OCI-LY3 (cell line): ENCODE measurements at regions not wholly inside any gene's neighbourhood (a gene's known extent, or its start where the extent isn't known, plus 50 kb on each side); places are given as distances from the start of the nearest gene placed in this dataset.

Source experiments
- H2AFZ ChIP-seq: fragments of 200-600, 300-600 bp; shearing (Covaris generic); 2 replicates; pipeline ENCODE4 v1.6.0; 2014; ENCODE audit warnings: antibody characterized with exemption, low read depth, low read length
- H3K27ac ChIP-seq: fragments of 200-600, 300-600 bp; sonication (generic); 2 replicates; pipeline ENCODE4 v1.5.1; 2014; ENCODE audit warnings: mild to moderate bottlenecking, low read length, moderate library complexity, mixed read lengths
- H3K27me3 ChIP-seq: fragments of 200-600, 300-600 bp; sonication (generic); 2 replicates; pipeline ENCODE4 v1.6.1; 2014; ENCODE audit warnings: low read depth, low read length, mixed read lengths
- H3K36me3 ChIP-seq: fragments of 200-600, 300-600 bp; sonication (generic); replicated peaks from 2 replicates; pipeline ENCODE3; 2014; ENCODE audit warnings: low read depth, low read length, mixed read lengths
- H3K4me1 ChIP-seq: fragments of 300-600, 200-600 bp; sonication (generic); 2 replicates; pipeline ENCODE4 v1.6.1; 2014; ENCODE audit warnings: low read length, mixed read lengths
- H3K4me2 ChIP-seq: fragments of 200-600, 300-600 bp; sonication (generic); 2 replicates; pipeline ENCODE4 v1.6.1; 2014; ENCODE audit warnings: low read length, mixed read lengths
- H3K4me3 ChIP-seq: fragments of 300-600, 200-600 bp; sonication (generic); 2 replicates; pipeline ENCODE4 v1.5.1; 2014; ENCODE audit warnings: antibody characterized with exemption, mild to moderate bottlenecking, low read length, moderate library complexity
- H3K79me2 ChIP-seq: fragments of 300-600, 200-600 bp; shearing (Covaris generic); 2 replicates; pipeline ENCODE4 v1.6.1; 2014; ENCODE audit warnings: mild to moderate bottlenecking, low read length, mixed read lengths
- H3K9ac ChIP-seq: fragments of 300-600, 200-600 bp; shearing (Covaris generic); 2 replicates; pipeline ENCODE4 v1.6.0; 2014; ENCODE audit warnings: mild to moderate bottlenecking, low read length, moderate library complexity
- H3K9me3 ChIP-seq: fragments of 200-600, 300-600 bp; shearing (Covaris generic); 2 replicates; pipeline ENCODE4 v1.6.1; 2014; ENCODE audit warnings: low read length, mixed read lengths; ENCODE audit not compliant: insufficient read depth
- H4K20me1 ChIP-seq: fragments of 200-600, 300-600 bp; sonication (generic); 2 replicates; pipeline ENCODE4 v1.6.1; 2016; ENCODE audit warnings: low read length, mixed read lengths; ENCODE audit not compliant: insufficient read depth
- CTCF ChIP-seq: fragments of 200-600, 300-600 bp; sonication (generic); IDR thresholded peaks from 2 replicates; pipeline ENCODE4 v1.5.1; 2014; ENCODE audit warnings: antibody characterized with exemption, low read length, low read depth
- EZH2phosphoT487 ChIP-seq: fragments of 200-600 bp; shearing (Covaris generic); IDR thresholded peaks from 2 replicates; pipeline ENCODE4 v1.6.1; 2018; ENCODE audit warnings: antibody characterized with exemption, mixed run types, low read depth

GRCh38 chr5:123746683-123747360 is 234.8 kb downstream of the CSNK1G3 start:
- Histone ChIP-seq H2AFZ (no peak overlapping the region; the same call in 1 of the 2 replicates), H3K27me3 (no peaks in the 10 kb centered on the region), H3K9ac (no peak overlapping the region), H3K4me3 (peak overlapping the region; percentile 23), H3K36me3 (no peaks in the 10 kb centered on the region), H4K20me1 (no peaks in the 10 kb centered on the region), H3K9me3 (no peaks in the 10 kb centered on the region), H3K4me2 (peak overlapping the region; percentile 70), H3K27ac (no peak overlapping the region), H3K79me2 (no peaks in the 10 kb centered on the region), H3K4me1 (peaks cover 14% of the 10 kb centered on the region)
- TF ChIP-seq CTCF: no peak
- no peak for TF ChIP-seq EZH2phosphoT487

- no peak for TF ChIP-seq EZH2phosphoT487
- TF ChIP-seq CTCF: no peak
- H3K9me3 ChIP-seq: no peaks in the 10 kb centered on the region
- no peak overlapping the region for H2AFZ ChIP-seq
- no peak overlapping the region for H3K27ac ChIP-seq
- H3K9ac ChIP-seq: no peak overlapping the region
- no peaks in the 10 kb centered on the region for H3K27me3 ChIP-seq
- no peaks in the 10 kb centered on the region for H3K79me2 ChIP-seq
- no peak overlapping the region for H3K4me2 ChIP-seq
- H3K36me3 ChIP-seq: no peaks in the 10 kb centered on the region
- peaks cover 14% of the 10 kb centered on the region for H3K4me1 ChIP-seq
- H3K4me3 ChIP-seq: no peak overlapping the region
- H4K20me1 ChIP-seq: no peaks in the 10 kb centered on the region
Observed at GRCh38 chr5:123743990-123744583, 232.1 kb downstream of the CSNK1G3 start.

- H2AFZ ChIP-seq: no peak overlapping the region
- TF ChIP-seq CTCF: no peak
- no peak for TF ChIP-seq EZH2phosphoT487
- H3K9ac ChIP-seq: no peak overlapping the region
- no peaks in the 10 kb centered on the region for H3K4me1 ChIP-seq
- H3K4me3 ChIP-seq: no peak overlapping the region
- H4K20me1 ChIP-seq: no peaks in the 10 kb centered on the region
- no peaks in the 10 kb centered on the region for H3K36me3 ChIP-seq
- H3K27ac ChIP-seq: no peak overlapping the region
- H3K27me3 ChIP-seq: no peaks in the 10 kb centered on the region
- H3K9me3 ChIP-seq: no peaks in the 10 kb centered on the region
- no peak overlapping the region for H3K4me2 ChIP-seq
- H3K79me2 ChIP-seq: no peaks in the 10 kb centered on the region
Observed at GRCh38 chr5:123735384-123735783, 223.4 kb downstream of the CSNK1G3 start.

GRCh38 chr5:123732257-123732656 is 220.3 kb downstream of the CSNK1G3 start:
- TF ChIP-seq CTCF (no peak), EZH2phosphoT487 (no peak)
- Histone ChIP-seq H4K20me1 (no peaks in the 10 kb centered on the region), H3K9ac (no peak overlapping the region), H3K79me2 (no peaks in the 10 kb centered on the region), H3K27me3 (no peaks in the 10 kb centered on the region), H3K9me3 (no peaks in the 10 kb centered on the region), H3K4me2 (no peak overlapping the region), H3K27ac (no peak overlapping the region), H3K4me1 (no peaks in the 10 kb centered on the region), H2AFZ (no peak overlapping the region), H3K36me3 (no peaks in the 10 kb centered on the region), H3K4me3 (no peak overlapping the region)
